ENCODE measurements at regions not wholly inside any gene's neighbourhood (a gene's known extent, or its start where the extent isn't known, plus 50 kb on each side); places are given as distances from the start of the nearest gene placed in this dataset.

GRCh38 chr10:8876171-8876570 lies 821.7 kb downstream of the GATA3 start:
- intact Hi-C loops (cut with DNase I), result no loop called here

GRCh38 chr10:8889538-8889937 lies 835.0 kb downstream of the GATA3 start:
- no peaks in the 10 kb centered on the region for H3K27me3 ChIP-seq
- no peak overlapping the region for H3K4me3 ChIP-seq
- no peaks in the 10 kb centered on the region for H3K36me3 ChIP-seq
- no peaks in the 10 kb centered on the region for H3K9me3 ChIP-seq
- H3K27ac ChIP-seq, result no peak overlapping the region
- TF ChIP-seq POLR2A (IDR thresholded peaks at IDR 0.05) (no peak), POLR2AphosphoS5 (IDR thresholded peaks at IDR 0.05; ENCODE audit: insufficient read depth in 1 of 2, low read depth in 1 of 2) (no peak), CTCF (IDR thresholded peaks at IDR 0.05) (no peak)
- H3K4me1 ChIP-seq, result no peaks in the 10 kb centered on the region
- intact Hi-C loops (cut with DNase I), result no loop called here
- no peak for DNase-seq (ENCODE audit: extremely low spot score in 2 of 2)

More at GRCh38 chr10:8876171-8876570, 821.7 kb downstream of the GATA3 start:
- Histone ChIP-seq H3K27me3 (no peaks in the 10 kb centered on the region), H3K4me1 (no peaks in the 10 kb centered on the region), H3K27ac (no peak overlapping the region), H3K9me3 (no peaks in the 10 kb centered on the region), H3K4me3 (no peak overlapping the region), H3K36me3 (no peaks in the 10 kb centered on the region)
- TF ChIP-seq CTCF (IDR thresholded peaks at IDR 0.05), result no peak
- no peak for TF ChIP-seq POLR2A (IDR thresholded peaks at IDR 0.05)
- TF ChIP-seq POLR2AphosphoS5 (IDR thresholded peaks at IDR 0.05; ENCODE audit: insufficient read depth in 1 of 2, low read depth in 1 of 2), result no peak
- DNase-seq (ENCODE audit: extremely low spot score in 2 of 2), result no peak

GRCh38 chr10:8893102-8893501 lies 838.6 kb downstream of the GATA3 start:
- Histone ChIP-seq H3K4me1 (no peaks in the 10 kb centered on the region), H3K9me3 (no peaks in the 10 kb centered on the region), H3K36me3 (no peaks in the 10 kb centered on the region), H3K4me3 (no peak overlapping the region), H3K27me3 (no peaks in the 10 kb centered on the region), H3K27ac (no peak overlapping the region)
- intact Hi-C loops (cut with DNase I), result no loop called here
- TF ChIP-seq POLR2AphosphoS5 (IDR thresholded peaks at IDR 0.05; ENCODE audit: insufficient read depth in 1 of 2, low read depth in 1 of 2), result no peak
- no peak for TF ChIP-seq CTCF (IDR thresholded peaks at IDR 0.05)
- no peak for TF ChIP-seq POLR2A (IDR thresholded peaks at IDR 0.05)
- DNase-seq (ENCODE audit: extremely low spot score in 2 of 2), result no peak

GRCh38 chr10:8894148-8894547 lies 839.7 kb downstream of the GATA3 start:
- Histone ChIP-seq H3K4me1 (no peaks in the 10 kb centered on the region), H3K4me3 (no peak overlapping the region), H3K27me3 (no peaks in the 10 kb centered on the region), H3K9me3 (no peaks in the 10 kb centered on the region), H3K27ac (no peak overlapping the region), H3K36me3 (no peaks in the 10 kb centered on the region)
- DNase-seq (ENCODE audit: extremely low spot score in 2 of 2), result no peak
- intact Hi-C loops (cut with DNase I), result no loop called here
- TF ChIP-seq POLR2A (IDR thresholded peaks at IDR 0.05) (no peak), CTCF (IDR thresholded peaks at IDR 0.05) (no peak), POLR2AphosphoS5 (IDR thresholded peaks at IDR 0.05; ENCODE audit: insufficient read depth in 1 of 2, low read depth in 1 of 2) (no peak)

GRCh38 chr10:8897769-8898168 lies 843.3 kb downstream of the GATA3 start:
- no peaks in the 10 kb centered on the region for H3K27me3 ChIP-seq
- intact Hi-C loops (cut with DNase I), result no loop called here
- H3K36me3 ChIP-seq, result no peaks in the 10 kb centered on the region
- H3K4me1 ChIP-seq, result no peaks in the 10 kb centered on the region
- no peak overlapping the region for H3K4me3 ChIP-seq
- DNase-seq (ENCODE audit: extremely low spot score in 2 of 2), result no peak
- TF ChIP-seq POLR2AphosphoS5 (IDR thresholded peaks at IDR 0.05; ENCODE audit: insufficient read depth in 1 of 2, low read depth in 1 of 2) (no peak), CTCF (IDR thresholded peaks at IDR 0.05) (no peak), POLR2A (IDR thresholded peaks at IDR 0.05) (no peak)
- no peaks in the 10 kb centered on the region for H3K9me3 ChIP-seq
- no peak overlapping the region for H3K27ac ChIP-seq
